GM23338 (cell line): ENCODE measurements at regions not wholly inside any gene's neighbourhood (a gene's known extent, or its start where the extent isn't known, plus 50 kb on each side); places are given as distances from the start of the nearest gene placed in this dataset.

ENCODE experiments used
- ATAC-seq: fragments of 200-7000 bp; cut with Tn5 transposase; 3 replicates; pipeline ENCODE4 v1.9.1; 2020
- DNase-seq: peaks from one replicate; pipeline ENCODE4 v3.0.0-alpha.2; 2015; ENCODE audit warnings: low spot score
- H2AFZ ChIP-seq: fragments of 200-600 bp; sonication (generic); 2 replicates; pipeline ENCODE4 v1.8.0; 2016; ENCODE audit warnings: antibody characterized with exemption, mild to moderate bottlenecking, moderate library complexity
- H3F3A ChIP-seq: fragments of 200-600 bp; sonication (generic); replicated peaks from 2 replicates; pipeline ENCODE4 v1.8.0; 2017; ENCODE audit warnings: antibody characterized with exemption, mixed run types, low read depth
- H3K27ac ChIP-seq: fragments of 200-600 bp; sonication (generic); 2 replicates; pipeline ENCODE4 v1.6.1; 2016; ENCODE audit warnings: low read depth
- H3K27me3 ChIP-seq: fragments of 200-600 bp; sonication (generic); 2 replicates; pipeline ENCODE4 v1.8.0; 2016; ENCODE audit warnings: mild to moderate bottlenecking, mixed run types, moderate library complexity; ENCODE audit not compliant: insufficient read depth
- H3K36me3 ChIP-seq: fragments of 200-600 bp; sonication (generic); 2 replicates; pipeline ENCODE4 v1.8.0; 2016; ENCODE audit warnings: mild to moderate bottlenecking; ENCODE audit not compliant: insufficient read depth
- H3K4me1 ChIP-seq: fragments of 200-600 bp; sonication (generic); 2 replicates; pipeline ENCODE4 v1.8.0; 2016; ENCODE audit warnings: mild to moderate bottlenecking, moderate library complexity; ENCODE audit not compliant: insufficient read depth
- H3K4me2 ChIP-seq: fragments of 200-600 bp; sonication (generic); 2 replicates; pipeline ENCODE4 v1.7.1; 2017; ENCODE audit warnings: mixed run types
- H3K4me3 ChIP-seq: fragments of 200-600 bp; sonication (generic); 2 replicates; pipeline ENCODE4 v1.6.1; 2016; ENCODE audit warnings: mixed run types
- H3K79me2 ChIP-seq: fragments of 200-600 bp; sonication (generic); replicated peaks from 2 replicates; pipeline ENCODE4 v1.8.0; 2017; ENCODE audit warnings: mild to moderate bottlenecking; ENCODE audit not compliant: insufficient read depth
- H3K9me2 ChIP-seq: fragments of 200-600 bp; sonication (generic); 2 replicates; pipeline ENCODE4 v1.8.0; 2017; ENCODE audit not compliant: insufficient read depth
- H4K20me1 ChIP-seq: fragments of 200-600 bp; sonication (generic); replicated peaks from 2 replicates; pipeline ENCODE4 v1.8.0; 2017; ENCODE audit warnings: mild to moderate bottlenecking; ENCODE audit not compliant: insufficient read depth
- H3K27ac Mint-ChIP-seq: 2 replicates; pipeline ENCODE4 v1.8.0; 2020; ENCODE audit warnings: inconsistent platforms, mild to moderate bottlenecking, moderate library complexity, mixed read lengths
- H3K27me3 Mint-ChIP-seq: 3 replicates; pipeline ENCODE4 v1.8.0; 2022; ENCODE audit warnings: low read depth, mild to moderate bottlenecking, moderate library complexity, mixed read lengths, inconsistent platforms; ENCODE audit not compliant: insufficient read depth, poor library complexity
- H3K36me3 Mint-ChIP-seq: 3 replicates; pipeline ENCODE4 v1.8.0; 2021; ENCODE audit warnings: low read depth, mild to moderate bottlenecking, inconsistent platforms, moderate library complexity, mixed read lengths
- H3K4me1 Mint-ChIP-seq: 3 replicates; pipeline ENCODE4 v1.8.0; 2020; ENCODE audit warnings: mild to moderate bottlenecking, inconsistent platforms, mixed read lengths
- H3K4me3 Mint-ChIP-seq: 3 replicates; pipeline ENCODE4 v1.8.0; 2021; ENCODE audit warnings: moderate library complexity, mild to moderate bottlenecking, inconsistent platforms, mixed read lengths
- H3K9me3 Mint-ChIP-seq: 3 replicates; pipeline ENCODE4 v1.8.0; 2020; ENCODE audit warnings: moderate library complexity, mild to moderate bottlenecking, inconsistent platforms, mixed read lengths
- CREB1 ChIP-seq: fragments of 250-450 bp; sonication (Bioruptor Pico); IDR thresholded peaks from 2 replicates; pipeline ENCODE4 v1.5.0; 2020; ENCODE audit warnings: low read depth, mild to moderate bottlenecking, moderate library complexity
- CTCF ChIP-seq, 2 experiments: fragments of 200-600 bp in 1 of 2; sonication (generic) in 1 of 2; conservative IDR thresholded peaks; 2 replicates each; pipeline versions ENCODE4 v1.5.1 to v1.6.1; 2016 to 2017; ENCODE audit warnings: antibody characterized with exemption in 2 of 2, low read depth in 2 of 2, mild to moderate bottlenecking in 2 of 2, moderate library complexity in 1 of 2
- EZH2 ChIP-seq: fragments of 200-600 bp; sonication (generic); IDR thresholded peaks from one replicate; pipeline ENCODE4 v1.8.0; 2017; ENCODE audit warnings: antibody characterized with exemption, mild to moderate bottlenecking, low read depth; ENCODE audit not compliant: unreplicated experiment
- EZH2phosphoT487 ChIP-seq: fragments of 200-600 bp; sonication (generic); IDR thresholded peaks from one replicate; pipeline ENCODE4 v1.8.1; 2018; ENCODE audit warnings: antibody characterized with exemption; ENCODE audit not compliant: unreplicated experiment
- JUNB ChIP-seq: IDR thresholded peaks from one replicate; pipeline ENCODE4 v1.6.1; 2016; ENCODE audit warnings: antibody characterized with exemption; ENCODE audit not compliant: unreplicated experiment
- NANOG ChIP-seq: IDR thresholded peaks from 2 replicates; pipeline ENCODE4 v1.6.1; 2016; ENCODE audit warnings: antibody characterized with exemption, borderline replicate concordance
- POLR2AphosphoS5 ChIP-seq: IDR thresholded peaks from 2 replicates; pipeline ENCODE4 v1.6.1; 2016; ENCODE audit warnings: antibody characterized with exemption, low read depth
- STAT1 ChIP-seq: IDR thresholded peaks from one replicate; pipeline ENCODE4 v1.6.1; 2016; ENCODE audit warnings: antibody characterized with exemption; ENCODE audit not compliant: unreplicated experiment
- ZNF114 ChIP-seq: fragments of 250-450 bp; sonication (Bioruptor Pico); IDR thresholded peaks from 2 replicates; pipeline ENCODE4 v1.5.0; 2020; ENCODE audit warnings: mild to moderate bottlenecking, moderate library complexity
- ZNF331 ChIP-seq: fragments of 250-450 bp; sonication (Bioruptor Pico); IDR thresholded peaks from 2 replicates; pipeline ENCODE4 v1.5.0; 2020; ENCODE audit warnings: low read depth, mild to moderate bottlenecking, moderate library complexity
- TF ChIP-seq, protein P1 (sequence below): IDR thresholded peaks from 2 replicates; pipeline ENCODE4 v1.6.1; 2016; ENCODE audit warnings: antibody characterized with exemption
- TF ChIP-seq, protein P2 (sequence below): IDR thresholded peaks from one replicate; pipeline ENCODE4 v1.6.1; 2018; ENCODE audit warnings: antibody characterized with exemption; ENCODE audit not compliant: unreplicated experiment

DNA sequence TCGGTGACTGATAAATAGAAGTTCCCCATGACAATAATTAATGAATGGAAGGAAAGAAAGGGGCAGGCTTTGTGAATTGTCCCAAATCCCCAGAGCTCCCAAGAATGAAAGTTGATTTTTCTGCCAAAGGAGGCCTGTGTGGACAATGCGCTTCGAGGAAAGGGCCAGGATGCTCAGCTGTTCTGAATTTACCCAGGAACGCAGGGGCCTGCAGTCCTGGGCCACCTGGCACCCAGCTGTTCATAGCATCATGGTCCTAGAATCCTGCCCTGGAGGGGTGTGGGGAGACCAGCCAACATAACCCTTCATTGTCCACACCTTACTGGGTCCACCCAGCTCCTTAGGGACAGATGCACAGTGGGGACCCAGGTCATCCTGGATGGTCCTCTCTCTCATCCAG lies 587.5 kb downstream of the BCL11B start:
- Histone ChIP-seq H3K4me1 (no peaks in the 10 kb centered on the region), H3K9me2 (peaks cover 4% of the 10 kb centered on the region; the same call in 1 of the 2 replicates), H2AFZ (no peak overlapping the region), H3K4me3 (no peak overlapping the region), H4K20me1 (no peaks in the 10 kb centered on the region), H3K79me2 (no peaks in the 10 kb centered on the region), H3F3A (no peaks in the 10 kb centered on the region), H3K27me3 (no peaks in the 10 kb centered on the region), H3K4me2 (no peak overlapping the region), H3K27ac (no peak overlapping the region), H3K36me3 (no peaks in the 10 kb centered on the region)
- Mint-ChIP-seq H3K4me3 (no peak overlapping the region), H3K9me3 (no peaks in the 10 kb centered on the region), H3K27ac (no peak overlapping the region), H3K4me1 (no peaks in the 10 kb centered on the region), H3K36me3 (no peaks in the 10 kb centered on the region), H3K27me3 (peaks cover 1% of the 10 kb centered on the region)
- TF ChIP-seq CTCF (conservative IDR thresholded peaks at IDR 0.05; ENCODE audit: low read depth in 2 of 2) (no peak), EZH2phosphoT487 (no peak)
- DNase-seq (no peak), ATAC-seq (no peak)

DNA sequence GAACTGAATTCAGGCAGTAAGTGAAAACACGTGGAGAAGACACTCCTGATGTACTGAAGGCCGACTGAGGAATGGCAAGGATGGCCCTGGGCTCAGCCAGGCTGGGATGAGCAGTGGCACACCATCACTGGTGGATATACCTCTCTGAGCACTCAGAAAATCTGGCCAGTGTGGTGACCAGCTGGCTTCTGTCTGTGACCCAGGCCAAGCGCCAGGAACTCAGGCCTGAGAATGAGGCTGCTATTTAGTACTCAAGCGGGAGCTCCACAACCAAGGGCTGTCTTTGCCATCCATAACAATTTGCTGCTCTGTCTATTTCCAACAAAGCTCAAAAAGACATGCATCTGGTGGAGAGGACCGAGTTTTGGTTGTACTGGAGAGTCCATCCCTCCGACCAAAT lies 586.3 kb downstream of the BCL11B start:
- Histone ChIP-seq H3K27me3 (no peaks in the 10 kb centered on the region), H3K4me3 (no peak overlapping the region), H3K4me2 (no peak overlapping the region), H3K79me2 (no peaks in the 10 kb centered on the region), H3K27ac (no peak overlapping the region), H3K9me2 (peaks cover 4% of the 10 kb centered on the region; the same call in 1 of the 2 replicates), H2AFZ (no peak overlapping the region), H3K4me1 (no peaks in the 10 kb centered on the region), H3F3A (no peaks in the 10 kb centered on the region), H3K36me3 (no peaks in the 10 kb centered on the region), H4K20me1 (no peaks in the 10 kb centered on the region)
- H3K27ac Mint-ChIP-seq: no peak overlapping the region
- H3K27me3 Mint-ChIP-seq: no peaks in the 10 kb centered on the region
- no peaks in the 10 kb centered on the region for H3K4me1 Mint-ChIP-seq
- no peak for ATAC-seq
- no peaks in the 10 kb centered on the region for H3K36me3 Mint-ChIP-seq
- no peak overlapping the region for H3K4me3 Mint-ChIP-seq
- no peaks in the 10 kb centered on the region for H3K9me3 Mint-ChIP-seq
- DNase-seq: no peak
- no peak for TF ChIP-seq EZH2phosphoT487
- no peak for TF ChIP-seq JUNB
- TF ChIP-seq ZNF114 (CRISPR knock-in tag): no peak
- TF ChIP-seq, protein P1, sequence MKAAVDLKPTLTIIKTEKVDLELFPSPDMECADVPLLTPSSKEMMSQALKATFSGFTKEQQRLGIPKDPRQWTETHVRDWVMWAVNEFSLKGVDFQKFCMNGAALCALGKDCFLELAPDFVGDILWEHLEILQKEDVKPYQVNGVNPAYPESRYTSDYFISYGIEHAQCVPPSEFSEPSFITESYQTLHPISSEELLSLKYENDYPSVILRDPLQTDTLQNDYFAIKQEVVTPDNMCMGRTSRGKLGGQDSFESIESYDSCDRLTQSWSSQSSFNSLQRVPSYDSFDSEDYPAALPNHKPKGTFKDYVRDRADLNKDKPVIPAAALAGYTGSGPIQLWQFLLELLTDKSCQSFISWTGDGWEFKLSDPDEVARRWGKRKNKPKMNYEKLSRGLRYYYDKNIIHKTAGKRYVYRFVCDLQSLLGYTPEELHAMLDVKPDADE: no peak
- TF ChIP-seq POLR2AphosphoS5: no peak
- TF ChIP-seq STAT1: no peak
- TF ChIP-seq, protein P2, sequence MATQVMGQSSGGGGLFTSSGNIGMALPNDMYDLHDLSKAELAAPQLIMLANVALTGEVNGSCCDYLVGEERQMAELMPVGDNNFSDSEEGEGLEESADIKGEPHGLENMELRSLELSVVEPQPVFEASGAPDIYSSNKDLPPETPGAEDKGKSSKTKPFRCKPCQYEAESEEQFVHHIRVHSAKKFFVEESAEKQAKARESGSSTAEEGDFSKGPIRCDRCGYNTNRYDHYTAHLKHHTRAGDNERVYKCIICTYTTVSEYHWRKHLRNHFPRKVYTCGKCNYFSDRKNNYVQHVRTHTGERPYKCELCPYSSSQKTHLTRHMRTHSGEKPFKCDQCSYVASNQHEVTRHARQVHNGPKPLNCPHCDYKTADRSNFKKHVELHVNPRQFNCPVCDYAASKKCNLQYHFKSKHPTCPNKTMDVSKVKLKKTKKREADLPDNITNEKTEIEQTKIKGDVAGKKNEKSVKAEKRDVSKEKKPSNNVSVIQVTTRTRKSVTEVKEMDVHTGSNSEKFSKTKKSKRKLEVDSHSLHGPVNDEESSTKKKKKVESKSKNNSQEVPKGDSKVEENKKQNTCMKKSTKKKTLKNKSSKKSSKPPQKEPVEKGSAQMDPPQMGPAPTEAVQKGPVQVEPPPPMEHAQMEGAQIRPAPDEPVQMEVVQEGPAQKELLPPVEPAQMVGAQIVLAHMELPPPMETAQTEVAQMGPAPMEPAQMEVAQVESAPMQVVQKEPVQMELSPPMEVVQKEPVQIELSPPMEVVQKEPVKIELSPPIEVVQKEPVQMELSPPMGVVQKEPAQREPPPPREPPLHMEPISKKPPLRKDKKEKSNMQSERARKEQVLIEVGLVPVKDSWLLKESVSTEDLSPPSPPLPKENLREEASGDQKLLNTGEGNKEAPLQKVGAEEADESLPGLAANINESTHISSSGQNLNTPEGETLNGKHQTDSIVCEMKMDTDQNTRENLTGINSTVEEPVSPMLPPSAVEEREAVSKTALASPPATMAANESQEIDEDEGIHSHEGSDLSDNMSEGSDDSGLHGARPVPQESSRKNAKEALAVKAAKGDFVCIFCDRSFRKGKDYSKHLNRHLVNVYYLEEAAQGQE: no peak
- no peak for TF ChIP-seq ZNF331 (CRISPR knock-in tag)
- TF ChIP-seq CREB1 (CRISPR knock-in tag): no peak
- no peak for TF ChIP-seq CTCF (conservative IDR thresholded peaks at IDR 0.05; ENCODE audit: low read depth in 2 of 2)
- no peak for TF ChIP-seq NANOG
- TF ChIP-seq EZH2: no peak
